OCI-LY7 (cell line): ENCODE measurements at regions not wholly inside any gene's neighbourhood (a gene's known extent, or its start where the extent isn't known, plus 50 kb on each side); places are given as distances from the start of the nearest gene placed in this dataset.

ENCODE experiments used
- BruUV-seq: library from RNA; stranded (reverse); fragments of 400-500 nt; replicated peaks from 2 replicates; lab custom pipeline; 2021; lab: Mats Ljungman, UMichigan
- CTCF ChIA-PET: fragments of 300-600 bp; sonication (Branson Sonifier 250); formaldehyde crosslinking; loops from one replicate; lab custom pipeline; 2022; ENCODE audit warnings: antibody characterized with exemption; ENCODE audit not compliant: unreplicated experiment; lab: Charles Lee
- POLR2A ChIA-PET: fragments of 300-600 bp; sonication (Branson Sonifier 250); formaldehyde crosslinking; loops from one replicate; lab custom pipeline; 2022; ENCODE audit warnings: antibody characterized with exemption; lab: Charles Lee
- DNase-seq: peaks from one replicate; pipeline ENCODE4 v3.0.0-alpha.2; 2015; ENCODE audit warnings: low spot score
- H2AFZ ChIP-seq: fragments of 200-600 bp; sonication (generic), shearing (Covaris generic); 2 replicates; pipeline ENCODE4 v1.6.1; 2014; ENCODE audit warnings: mild to moderate bottlenecking, antibody characterized with exemption, low read length, moderate library complexity
- H3K27ac ChIP-seq: fragments of 200-600 bp; sonication (generic); 2 replicates; pipeline ENCODE4 v1.5.1; 2014; ENCODE audit warnings: mixed run types, low read depth, mild to moderate bottlenecking, moderate library complexity, low read length, inconsistent platforms; ENCODE audit not compliant: poor library complexity, severe bottlenecking
- H3K36me3 ChIP-seq: fragments of 200-600 bp; sonication (generic); 2 replicates; pipeline ENCODE4 v1.6.1; 2014; ENCODE audit warnings: mild to moderate bottlenecking, antibody characterized with exemption, low read length, moderate library complexity, mixed read lengths; ENCODE audit not compliant: insufficient read depth
- H3K4me1 ChIP-seq: fragments of 200-600 bp; sonication (generic); 2 replicates; pipeline ENCODE4 v1.5.1; 2014; ENCODE audit warnings: mild to moderate bottlenecking, low read length; ENCODE audit not compliant: insufficient read depth, poor library complexity, severe bottlenecking
- H3K4me2 ChIP-seq: fragments of 200-600 bp; sonication (generic); 2 replicates; pipeline ENCODE4 v1.6.1; 2014; ENCODE audit warnings: mild to moderate bottlenecking, low read length
- H3K4me3 ChIP-seq: fragments of 200-600 bp; sonication (generic); 2 replicates; pipeline ENCODE4 v1.5.1; 2014; ENCODE audit warnings: mild to moderate bottlenecking, low read depth, low read length; ENCODE audit not compliant: poor library complexity, severe bottlenecking
- H3K79me2 ChIP-seq: fragments of 200-600 bp; sonication (generic); 2 replicates; pipeline ENCODE4 v1.6.1; 2016; ENCODE audit warnings: low read depth, mild to moderate bottlenecking, low read length, moderate library complexity, mixed read lengths; ENCODE audit not compliant: insufficient read depth
- H3K9me2 ChIP-seq: fragments of 200-600 bp; sonication (generic); 2 replicates; pipeline ENCODE4 v1.6.1; 2016; ENCODE audit warnings: mild to moderate bottlenecking, low read length, mixed read lengths; ENCODE audit not compliant: insufficient read depth
- H3K9me3 ChIP-seq: fragments of 200-600 bp; sonication (generic); 2 replicates; pipeline ENCODE4 v1.6.1; 2014; ENCODE audit warnings: mild to moderate bottlenecking, mixed run types, low read length, mixed read lengths
- H4K20me1 ChIP-seq: fragments of 200-600 bp; sonication (generic); 2 replicates; pipeline ENCODE4 v1.6.1; 2014; ENCODE audit warnings: mild to moderate bottlenecking, antibody characterized with exemption, low read length, moderate library complexity, mixed read lengths; ENCODE audit not compliant: insufficient read depth
- EZH2phosphoT487 ChIP-seq: fragments of 200-600 bp; sonication (generic); IDR thresholded peaks from 2 replicates; pipeline ENCODE4 v1.6.1; 2018; ENCODE audit warnings: low read depth, borderline replicate concordance, mild to moderate bottlenecking, mixed run types, antibody characterized with exemption, low read length, moderate library complexity, mixed read lengths
- intact Hi-C: fragments of 100-400 bp; cut with micrococcal nuclease; formaldehyde crosslinking; loops from one replicate; pipeline ENCODE4 v1.10.0; 2022; ENCODE audit not compliant: unreplicated experiment
- TF ChIP-seq, protein P1 (sequence below): fragments of 200-600 bp; sonication (generic); conservative IDR thresholded peaks from 2 replicates; pipeline ENCODE4 v1.5.1; 2014; ENCODE audit warnings: mild to moderate bottlenecking, antibody characterized with exemption, low read length, moderate library complexity, mixed read lengths

DNA sequence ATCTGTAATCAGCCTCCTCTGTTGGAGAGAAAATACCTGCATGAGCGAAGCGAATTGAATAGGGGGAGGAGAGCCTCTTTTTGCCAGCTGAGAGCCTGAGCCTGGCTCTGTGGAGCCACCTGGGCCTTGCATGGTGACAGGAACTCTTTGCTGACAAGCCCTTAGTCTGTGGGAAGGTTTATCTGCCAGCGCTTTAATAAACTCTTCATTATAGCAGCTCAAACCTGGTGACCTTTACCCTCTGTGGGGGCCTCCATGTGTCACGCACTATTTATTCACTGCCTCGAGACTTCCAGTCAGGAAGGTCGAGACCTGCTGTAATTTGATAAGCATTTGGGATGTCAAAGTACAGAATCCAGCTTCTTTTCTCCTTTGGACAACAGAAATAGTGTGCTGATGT lies 282.6 kb downstream of the CBLN1 start:
- H3K36me3 ChIP-seq: no peaks in the 10 kb centered on the region
- H3K9me3 ChIP-seq: no peaks in the 10 kb centered on the region
- TF ChIP-seq EZH2phosphoT487: no peak
- TF ChIP-seq, protein P1, sequence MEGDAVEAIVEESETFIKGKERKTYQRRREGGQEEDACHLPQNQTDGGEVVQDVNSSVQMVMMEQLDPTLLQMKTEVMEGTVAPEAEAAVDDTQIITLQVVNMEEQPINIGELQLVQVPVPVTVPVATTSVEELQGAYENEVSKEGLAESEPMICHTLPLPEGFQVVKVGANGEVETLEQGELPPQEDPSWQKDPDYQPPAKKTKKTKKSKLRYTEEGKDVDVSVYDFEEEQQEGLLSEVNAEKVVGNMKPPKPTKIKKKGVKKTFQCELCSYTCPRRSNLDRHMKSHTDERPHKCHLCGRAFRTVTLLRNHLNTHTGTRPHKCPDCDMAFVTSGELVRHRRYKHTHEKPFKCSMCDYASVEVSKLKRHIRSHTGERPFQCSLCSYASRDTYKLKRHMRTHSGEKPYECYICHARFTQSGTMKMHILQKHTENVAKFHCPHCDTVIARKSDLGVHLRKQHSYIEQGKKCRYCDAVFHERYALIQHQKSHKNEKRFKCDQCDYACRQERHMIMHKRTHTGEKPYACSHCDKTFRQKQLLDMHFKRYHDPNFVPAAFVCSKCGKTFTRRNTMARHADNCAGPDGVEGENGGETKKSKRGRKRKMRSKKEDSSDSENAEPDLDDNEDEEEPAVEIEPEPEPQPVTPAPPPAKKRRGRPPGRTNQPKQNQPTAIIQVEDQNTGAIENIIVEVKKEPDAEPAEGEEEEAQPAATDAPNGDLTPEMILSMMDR: no peak
- DNase-seq: no peak
- H3K79me2 ChIP-seq: no peaks in the 10 kb centered on the region
- H4K20me1 ChIP-seq: no peaks in the 10 kb centered on the region
- intact Hi-C loops: no loop called here
- CTCF ChIA-PET: no interaction called here
- H3K4me3 ChIP-seq: no peak overlapping the region
- POLR2A ChIA-PET: no interaction called here
- H3K9me2 ChIP-seq: no peaks in the 10 kb centered on the region
- H3K4me1 ChIP-seq: no peaks in the 10 kb centered on the region
- no TSS peak for BruUV-seq
- H3K27ac ChIP-seq: no peak overlapping the region
- no peak overlapping the region for H3K4me2 ChIP-seq
- H2AFZ ChIP-seq: no peak overlapping the region

DNA sequence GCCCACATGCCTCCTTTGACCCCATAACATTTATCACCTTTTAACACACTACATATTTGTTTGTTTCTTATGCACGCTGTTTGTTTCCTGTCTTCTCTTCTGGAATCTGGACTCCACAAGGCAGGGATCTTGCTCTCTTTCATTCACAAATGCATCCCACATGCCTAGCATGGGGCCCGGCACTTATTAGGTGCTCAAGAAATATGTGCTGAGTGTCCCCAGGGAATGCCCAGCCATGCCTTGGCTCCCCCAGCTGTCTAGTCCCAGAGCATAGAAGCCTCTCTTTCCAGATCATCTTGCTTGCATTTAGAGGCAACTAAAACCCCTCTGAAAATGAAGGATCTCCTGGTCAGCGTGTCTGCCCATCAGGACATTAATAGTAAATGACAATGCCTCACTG lies 283.7 kb downstream of the CBLN1 start:
- CTCF ChIA-PET: interaction anchor here (0.6 kb wide), 1 partner anchor 406 kb away, joined by 3 read pairs; no protein-coding TSS in a partner anchor
- Histone ChIP-seq H4K20me1 (no peaks in the 10 kb centered on the region), H3K4me3 (no peak overlapping the region), H3K36me3 (no peaks in the 10 kb centered on the region), H3K9me3 (no peaks in the 10 kb centered on the region), H3K4me2 (no peak overlapping the region), H3K79me2 (no peaks in the 10 kb centered on the region), H3K27ac (no peak overlapping the region), H3K4me1 (no peaks in the 10 kb centered on the region), H3K9me2 (no peaks in the 10 kb centered on the region), H2AFZ (no peak overlapping the region)
- no peak for TF ChIP-seq EZH2phosphoT487
- BruUV-seq: no TSS peak
- no peak for DNase-seq
- intact Hi-C loops: no loop called here
- POLR2A ChIA-PET: no interaction called here

DNA sequence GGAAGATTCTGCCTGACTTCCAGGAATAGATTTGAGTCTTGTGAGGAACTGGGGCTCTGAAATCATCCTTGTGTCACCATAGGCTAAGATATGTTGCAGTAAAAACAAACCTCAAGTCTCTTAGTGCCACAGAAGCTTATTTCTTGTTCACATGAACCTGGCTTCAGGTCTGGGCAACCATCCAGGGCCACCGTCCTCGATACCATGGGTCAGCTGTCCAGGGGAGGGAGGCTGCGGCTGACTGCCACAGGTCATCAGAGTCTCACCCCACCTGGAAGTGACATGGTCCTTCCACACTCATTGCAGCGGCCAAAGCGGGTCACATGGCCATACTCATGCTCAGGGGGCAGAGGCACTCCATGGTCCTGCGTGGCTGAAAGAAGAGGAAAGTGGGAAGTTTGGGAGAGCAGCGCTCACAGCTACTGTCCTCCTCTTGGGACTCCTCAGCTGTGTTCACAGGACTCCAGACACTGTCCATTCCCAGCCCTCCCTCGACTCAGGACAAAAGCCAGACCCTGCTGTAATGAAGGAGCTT lies 284.5 kb downstream of the CBLN1 start:
- H3K9me3 ChIP-seq: no peaks in the 10 kb centered on the region
- no peaks in the 10 kb centered on the region for H3K9me2 ChIP-seq
- BruUV-seq: no TSS peak
- ChIA-PET CTCF (interaction anchor here (0.5 to 0.6 kb wide), 2 partner anchors 407 to 661 kb away, joined by 3 read pairs; no protein-coding TSS in a partner anchor), POLR2A (no interaction called here)
- H3K36me3 ChIP-seq: no peaks in the 10 kb centered on the region
- H3K79me2 ChIP-seq: no peaks in the 10 kb centered on the region
- H4K20me1 ChIP-seq: no peaks in the 10 kb centered on the region
- H3K4me3 ChIP-seq: no peak overlapping the region
- no peak overlapping the region for H3K4me2 ChIP-seq
- no peaks in the 10 kb centered on the region for H3K4me1 ChIP-seq
- TF ChIP-seq, protein P1: no peak
- TF ChIP-seq EZH2phosphoT487: no peak
- no peak overlapping the region for H3K27ac ChIP-seq
- H2AFZ ChIP-seq: no peak overlapping the region
- no peak for DNase-seq
- intact Hi-C loops: no loop called here
